Left lobe of liver (tissue), 2 donors: ENCODE measurements at regions not wholly inside any gene's neighbourhood (a gene's known extent, or its start where the extent isn't known, plus 50 kb on each side); places are given as distances from the start of the nearest gene placed in this dataset.

Experiments
- ATAC-seq: fragments of 200-7000 bp; cut with Tn5 transposase; one replicate; pipeline ENCODE4 v1.9.1; 2020; ENCODE audit warnings: mild to moderate bottlenecking, moderate library complexity
- DNase-seq: peaks from one replicate; pipeline ENCODE4 v3.0.0-alpha.2; 2020; ENCODE audit warnings: low spot score
- donor health status: DM: no; HTN: no; CAD: no; lungs with moderate emphysema.
- donor health status: DM: no; HTN: yes; CAD: no.

GRCh38 chr16:61596655-61597054 is 439.6 kb downstream of the CDH8 start:
- ATAC-seq (no peak), DNase-seq (no peak)

- ATAC-seq (peak; percentile 84), DNase-seq (no peak)
Observed at GRCh38 chr16:61595605-61596004, 440.6 kb downstream of the CDH8 start.

GRCh38 chr16:61590577-61590976 is 445.7 kb downstream of the CDH8 start:
- ATAC-seq (no peak), DNase-seq (no peak)

GRCh38 chr16:61587526-61587925 is 448.7 kb downstream of the CDH8 start:
- DNase-seq (no peak), ATAC-seq (no peak)

- no peak for DNase-seq
Observed at GRCh38 chr16:61581417-61582046, 454.7 kb downstream of the CDH8 start.

GRCh38 chr16:61580579-61580978 is 455.7 kb downstream of the CDH8 start:
- DNase-seq = no peak
- ATAC-seq = no peak

More at GRCh38 chr16:61581417-61582046, 454.7 kb downstream of the CDH8 start:
- ATAC-seq = no peak

- DNase-seq = no peak
Observed at GRCh38 chr16:61579195-61579594, 457.0 kb downstream of the CDH8 start.

GRCh38 chr16:61576476-61576875 is 459.8 kb downstream of the CDH8 start:
- DNase-seq (no peak), ATAC-seq (peak; percentile 50)

More at GRCh38 chr16:61579195-61579594, 457.0 kb downstream of the CDH8 start:
- ATAC-seq = no peak

GRCh38 chr16:61575617-61576016 is 460.6 kb downstream of the CDH8 start:
- no peak for ATAC-seq
- no peak for DNase-seq

- ATAC-seq = no peak
- no peak for DNase-seq
Observed at GRCh38 chr16:61569028-61569427, 467.2 kb downstream of the CDH8 start.

GRCh38 chr16:61564716-61565115 is 471.5 kb downstream of the CDH8 start:
- ATAC-seq (no peak), DNase-seq (no peak)

- ATAC-seq (no peak), DNase-seq (no peak)
Observed at GRCh38 chr16:61555718-61556441, 480.4 kb downstream of the CDH8 start.

- DNase-seq (no peak), ATAC-seq (no peak)
Observed at GRCh38 chr16:61549327-61549726, 486.9 kb downstream of the CDH8 start.

GRCh38 chr16:61547626-61548025 is 488.6 kb downstream of the CDH8 start:
- ATAC-seq (no peak), DNase-seq (no peak)

GRCh38 chr16:61544165-61544564 is 492.1 kb downstream of the CDH8 start:
- DNase-seq (no peak), ATAC-seq (no peak)

GRCh38 chr16:61540216-61540615 is 496.0 kb downstream of the CDH8 start:
- ATAC-seq (no peak), DNase-seq (no peak)

GRCh38 chr16:61530697-61531096 is 505.5 kb downstream of the CDH8 start:
- ATAC-seq (no peak), DNase-seq (no peak)

- DNase-seq (no peak), ATAC-seq (no peak)
Observed at GRCh38 chr16:61500851-61501250, 535.4 kb downstream of the CDH8 start.

- ATAC-seq (no peak), DNase-seq (no peak)
Observed at GRCh38 chr16:61480250-61480649, 556.0 kb downstream of the CDH8 start.

GRCh38 chr16:61471737-61472136 is 564.5 kb downstream of the CDH8 start:
- ATAC-seq = no peak

GRCh38 chr16:61471023-61471422 is 565.2 kb downstream of the CDH8 start:
- ATAC-seq (no peak), DNase-seq (no peak)

More at GRCh38 chr16:61471737-61472136, 564.5 kb downstream of the CDH8 start:
- no peak for DNase-seq

- no peak for DNase-seq
- no peak for ATAC-seq
Observed at GRCh38 chr16:61465285-61465684, 571.0 kb downstream of the CDH8 start.

GRCh38 chr16:61460020-61460419 is 576.2 kb downstream of the CDH8 start:
- ATAC-seq (no peak), DNase-seq (no peak)
